CD4-positive, alpha-beta memory T cell (primary cell): ENCODE measurements at regions not wholly inside any gene's neighbourhood (a gene's known extent, or its start where the extent isn't known, plus 50 kb on each side); places are given as distances from the start of the nearest gene placed in this dataset.

Experiments used
- CTCF ChIA-PET: fragments of 350-600 bp; sonication (Branson Sonifier 250); formaldehyde crosslinking; loops from one replicate; lab custom pipeline; 2021; ENCODE audit warnings: inconsistent platforms; ENCODE audit not compliant: partially characterized antibody; lab: Charles Lee
- POLR2A ChIA-PET: fragments of 350-600 bp; sonication (Branson Sonifier 250); formaldehyde crosslinking; loops from one replicate; lab custom pipeline; 2021; ENCODE audit not compliant: partially characterized antibody; lab: Charles Lee
- DNase-seq, 5 donors: peaks; one replicate each; pipeline versions ENCODE4 v3.0.0 to v3.0.0-alpha.2; 2020 to 2022; ENCODE audit warnings: mixed read lengths in 1 of 5
- H3K27ac ChIP-seq: one replicate; pipeline ENCODE4 v1.7.0; 2013; ENCODE audit warnings: low read depth, low read length
- H3K27me3 ChIP-seq: 2 replicates; pipeline ENCODE4 v1.7.0; 2013; ENCODE audit warnings: mild to moderate bottlenecking, low read length, moderate library complexity; ENCODE audit not compliant: insufficient read depth
- H3K36me3 ChIP-seq: 2 replicates; pipeline ENCODE4 v1.7.0; 2013; ENCODE audit warnings: mild to moderate bottlenecking, low read length, moderate library complexity; ENCODE audit not compliant: insufficient read depth
- H3K4me1 ChIP-seq: 2 replicates; pipeline ENCODE4 v1.7.0; 2013; ENCODE audit warnings: mild to moderate bottlenecking, low read length, moderate library complexity; ENCODE audit not compliant: insufficient read depth
- H3K4me3 ChIP-seq, 2 donors: one replicate each; pipeline ENCODE4 v1.7.0; 2013; ENCODE audit warnings: low read length in 2 of 2, mild to moderate bottlenecking in 1 of 2
- H3K9me3 ChIP-seq, 2 donors: one replicate each; pipeline ENCODE4 v1.7.0; 2013; ENCODE audit warnings: low read length in 2 of 2, control low read depth in 1 of 2; ENCODE audit not compliant: control insufficient read depth in 1 of 2
- H3K27ac Mint-ChIP-seq, 7 donors: one replicate each; pipeline ENCODE4 v1.8.0; 2020 to 2021; ENCODE audit warnings: mixed read lengths in 7 of 7, mild to moderate bottlenecking in 6 of 7, inconsistent platforms in 3 of 7, moderate library complexity in 3 of 7
- H3K27me3 Mint-ChIP-seq, 2 donors: one replicate each; pipeline ENCODE4 v1.8.0; 2020 to 2021; ENCODE audit warnings: mixed read lengths in 2 of 2
- H3K36me3 Mint-ChIP-seq, 2 donors: one replicate each; pipeline ENCODE4 v1.8.0; 2020 to 2021; ENCODE audit warnings: mixed read lengths in 2 of 2, inconsistent platforms in 1 of 2, mild to moderate bottlenecking in 1 of 2
- H3K4me1 Mint-ChIP-seq, 4 donors: one replicate each; pipeline ENCODE4 v1.8.0; 2020 to 2021; ENCODE audit warnings: mixed read lengths in 4 of 4, mild to moderate bottlenecking in 1 of 4
- H3K4me3 Mint-ChIP-seq, 8 donors: one replicate each; pipeline ENCODE4 v1.8.0; 2020 to 2021; ENCODE audit warnings: mixed read lengths in 8 of 8, mild to moderate bottlenecking in 7 of 8, moderate library complexity in 6 of 8, inconsistent platforms in 3 of 8
- H3K9me3 Mint-ChIP-seq, 8 donors: one replicate each; pipeline ENCODE4 v1.8.0; 2020 to 2021; ENCODE audit warnings: mixed read lengths in 8 of 8, mild to moderate bottlenecking in 5 of 8, inconsistent platforms in 3 of 8, moderate library complexity in 1 of 8
- intact Hi-C: fragments of 100-400 bp; cut with micrococcal nuclease; formaldehyde crosslinking; loops from one replicate; pipeline ENCODE4 v1.15.1; 2023

- H3K4me3 Mint-ChIP-seq: no peak overlapping the region
- no peaks in the 10 kb centered on the region for H3K36me3 Mint-ChIP-seq
- DNase-seq: no peak
- intact Hi-C loops: no loop called here
- POLR2A ChIA-PET: no interaction called here
- Histone ChIP-seq H3K4me3 (no peak overlapping the region), H3K9me3 (no peaks in the 10 kb centered on the region), H3K36me3 (no peaks in the 10 kb centered on the region), H3K4me1 (no peaks in the 10 kb centered on the region), H3K27ac (no peak overlapping the region), H3K27me3 (no peaks in the 10 kb centered on the region)
- no peak overlapping the region for H3K27ac Mint-ChIP-seq
- peaks cover 0 to 5% (median 0%) of the 10 kb centered on the region in 8 donors for H3K9me3 Mint-ChIP-seq
- no peaks in the 10 kb centered on the region for H3K27me3 Mint-ChIP-seq
- CTCF ChIA-PET: no interaction called here
- H3K4me1 Mint-ChIP-seq: no peaks in the 10 kb centered on the region
These were observed 595.5 kb downstream of the COL12A1 start for GRCh38 chr6:74610352-74610751.

- Mint-ChIP-seq H3K27ac (no peak overlapping the region), H3K36me3 (no peaks in the 10 kb centered on the region), H3K4me3 (no peak overlapping the region), H3K4me1 (no peaks in the 10 kb centered on the region), H3K9me3 (peaks cover 0 to 3% (median 0%) of the 10 kb centered on the region in 8 donors), H3K27me3 (no peaks in the 10 kb centered on the region)
- Histone ChIP-seq H3K36me3 (no peaks in the 10 kb centered on the region), H3K4me3 (no peak overlapping the region), H3K9me3 (no peaks in the 10 kb centered on the region), H3K27me3 (no peaks in the 10 kb centered on the region), H3K4me1 (no peaks in the 10 kb centered on the region), H3K27ac (no peak overlapping the region)
- DNase-seq: no peak
- intact Hi-C loops: no loop called here
- POLR2A ChIA-PET: no interaction called here
- CTCF ChIA-PET: no interaction called here
These were observed 596.0 kb downstream of the COL12A1 start for GRCh38 chr6:74609871-74610270.

GRCh38 chr6:74607934-74608333, 597.9 kb downstream of the COL12A1 start:
- ChIA-PET CTCF (no interaction called here), POLR2A (no interaction called here)
- Mint-ChIP-seq H3K4me1 (no peaks in the 10 kb centered on the region), H3K4me3 (no peak overlapping the region), H3K36me3 (no peaks in the 10 kb centered on the region), H3K9me3 (peaks cover 0 to 3% (median 0%) of the 10 kb centered on the region in 8 donors), H3K27ac (no peak overlapping the region), H3K27me3 (no peaks in the 10 kb centered on the region)
- Histone ChIP-seq H3K27ac (no peak overlapping the region), H3K9me3 (no peaks in the 10 kb centered on the region), H3K4me1 (no peaks in the 10 kb centered on the region), H3K36me3 (no peaks in the 10 kb centered on the region), H3K27me3 (no peaks in the 10 kb centered on the region), H3K4me3 (no peak overlapping the region)
- intact Hi-C loops: no loop called here
- no peak for DNase-seq

GRCh38 chr6:74607468-74607867, 598.4 kb downstream of the COL12A1 start:
- no peaks in the 10 kb centered on the region for H3K27me3 Mint-ChIP-seq

GRCh38 chr6:74606582-74607071, 599.2 kb downstream of the COL12A1 start:
- no peaks in the 10 kb centered on the region for H3K4me1 Mint-ChIP-seq
- intact Hi-C loops: no loop called here
- H3K36me3 Mint-ChIP-seq: no peaks in the 10 kb centered on the region

More at GRCh38 chr6:74607468-74607867, 598.4 kb downstream of the COL12A1 start:
- Mint-ChIP-seq H3K4me1 (no peaks in the 10 kb centered on the region), H3K4me3 (no peak overlapping the region), H3K9me3 (peaks cover 0 to 3% (median 0%) of the 10 kb centered on the region in 8 donors), H3K27ac (no peak overlapping the region), H3K36me3 (no peaks in the 10 kb centered on the region)
- intact Hi-C loops: no loop called here
- Histone ChIP-seq H3K4me3 (no peak overlapping the region), H3K27ac (no peak overlapping the region), H3K4me1 (no peaks in the 10 kb centered on the region), H3K9me3 (no peaks in the 10 kb centered on the region), H3K27me3 (no peaks in the 10 kb centered on the region), H3K36me3 (no peaks in the 10 kb centered on the region)
- DNase-seq: no peak
- POLR2A ChIA-PET: no interaction called here
- CTCF ChIA-PET: no interaction called here

GRCh38 chr6:74605922-74606581, 599.8 kb downstream of the COL12A1 start:
- H3K4me1 ChIP-seq: no peaks in the 10 kb centered on the region
- CTCF ChIA-PET: no interaction called here
- Mint-ChIP-seq H3K27ac (no peak overlapping the region), H3K27me3 (no peaks in the 10 kb centered on the region), H3K36me3 (no peaks in the 10 kb centered on the region), H3K4me3 (no peak overlapping the region), H3K9me3 (peaks cover 0 to 3% (median under 1%) of the 10 kb centered on the region in 8 donors), H3K4me1 (no peaks in the 10 kb centered on the region)
- H3K36me3 ChIP-seq: no peaks in the 10 kb centered on the region
- intact Hi-C loops: no loop called here
- H3K4me3 ChIP-seq: no peak overlapping the region
- no peaks in the 10 kb centered on the region for H3K27me3 ChIP-seq
- H3K27ac ChIP-seq: no peak overlapping the region
- POLR2A ChIA-PET: no interaction called here
- no peak for DNase-seq
- no peaks in the 10 kb centered on the region for H3K9me3 ChIP-seq

More at GRCh38 chr6:74606582-74607071, 599.2 kb downstream of the COL12A1 start:
- POLR2A ChIA-PET: no interaction called here
- no peak for DNase-seq
- H3K4me1 ChIP-seq: no peaks in the 10 kb centered on the region
- Mint-ChIP-seq H3K9me3 (peaks cover 0 to 3% (median 0%) of the 10 kb centered on the region in 8 donors), H3K27me3 (no peaks in the 10 kb centered on the region), H3K4me3 (no peak overlapping the region), H3K27ac (no peak overlapping the region)
- no peak overlapping the region for H3K27ac ChIP-seq
- no peak overlapping the region for H3K4me3 ChIP-seq
- no peaks in the 10 kb centered on the region for H3K27me3 ChIP-seq
- no peaks in the 10 kb centered on the region for H3K36me3 ChIP-seq
- CTCF ChIA-PET: no interaction called here
- no peaks in the 10 kb centered on the region for H3K9me3 ChIP-seq

GRCh38 chr6:74604279-74604678, 601.6 kb downstream of the COL12A1 start:
- Mint-ChIP-seq H3K27ac (no peak overlapping the region), H3K9me3 (peaks cover 0 to 3% (median under 1%) of the 10 kb centered on the region in 8 donors), H3K4me3 (no peak overlapping the region), H3K36me3 (no peaks in the 10 kb centered on the region), H3K4me1 (no peaks in the 10 kb centered on the region), H3K27me3 (no peaks in the 10 kb centered on the region)
- no peaks in the 10 kb centered on the region for H3K36me3 ChIP-seq
- H3K9me3 ChIP-seq: no peaks in the 10 kb centered on the region
- no peaks in the 10 kb centered on the region for H3K27me3 ChIP-seq
- ChIA-PET CTCF (no interaction called here), POLR2A (no interaction called here)
- intact Hi-C loops: no loop called here
- H3K4me3 ChIP-seq: no peak overlapping the region
- H3K27ac ChIP-seq: no peak overlapping the region
- H3K4me1 ChIP-seq: no peaks in the 10 kb centered on the region
- no peak for DNase-seq
